ENCODE measurements at regions not wholly inside any gene's neighbourhood (a gene's known extent, or its start where the extent isn't known, plus 50 kb on each side); places are given as distances from the start of the nearest gene placed in this dataset.

- no peak for TF ChIP-seq CEBPB (IDR thresholded peaks at IDR 0.05)
- TF ChIP-seq REST (IDR thresholded peaks at IDR 0.05; ENCODE audit: low read depth), result no peak
- no peak for TF ChIP-seq EP300 (IDR thresholded peaks at IDR 0.05; ENCODE audit: borderline replicate concordance)
- TF ChIP-seq TCF12 (IDR thresholded peaks at IDR 0.05; ENCODE audit: low read depth), result no peak
- peak; percentile 74 for TF ChIP-seq RAD21 (IDR thresholded peaks at IDR 0.05; ENCODE audit: low read depth)
- TF ChIP-seq TEAD4 (IDR thresholded peaks at IDR 0.05), result no peak
- TF ChIP-seq MAX (IDR thresholded peaks at IDR 0.05), result no peak
- no peak for TF ChIP-seq YY1 (IDR thresholded peaks at IDR 0.05; ENCODE audit: low read depth)
- no peak for TF ChIP-seq TAF1 (IDR thresholded peaks at IDR 0.05; ENCODE audit: low read depth)
- TF ChIP-seq NFIC (IDR thresholded peaks at IDR 0.05), result no peak
- no peak for TF ChIP-seq CREB1 (IDR thresholded peaks at IDR 0.05; ENCODE audit: low read depth)
- no peak for TF ChIP-seq EGR1 (IDR thresholded peaks at IDR 0.05)
- TF ChIP-seq FOXM1 (IDR thresholded peaks at IDR 0.05; ENCODE audit: borderline replicate concordance, low read depth), result no peak
- no peak for TF ChIP-seq USF1 (IDR thresholded peaks at IDR 0.05)
Observed at GRCh38 chr1:55893155-55893554, 678.0 kb upstream of the USP24 start.
